HepG2 (cell line): ENCODE measurements at regions not wholly inside any gene's neighbourhood (a gene's known extent, or its start where the extent isn't known, plus 50 kb on each side); places are given as distances from the start of the nearest gene placed in this dataset.

Experiments used
- ATAC-seq: fragments of 200-7000 bp; cut with Tn5 transposase; 3 replicates; pipeline ENCODE4 v1.9.1; 2020; ENCODE audit warnings: mild to moderate bottlenecking, moderate library complexity
- BruUV-seq: library from RNA; stranded (reverse); fragments of 400-500 nt; replicated peaks from 2 replicates; lab custom pipeline; 2021; lab: Mats Ljungman, UMichigan
- CTCF ChIA-PET: fragments of 300-600 bp; formaldehyde crosslinking; extraction: SDS; loops from one replicate; lab custom pipeline; 2021; ENCODE audit warnings: low total read pairs, inconsistent platforms, low intra/inter-chr PET ratio; lab: Yijun Ruan, JAX
- POLR2A ChIA-PET: fragments of 350-600 bp; sonication (Branson Sonifier 250); formaldehyde crosslinking; loops from one replicate; lab custom pipeline; 2020; ENCODE audit warnings: antibody characterized with exemption, inconsistent platforms; lab: Yijun Ruan, JAX
- DNase-seq: peaks from one replicate; pipeline ENCODE4 v3.0.0-alpha.2; 2015; ENCODE audit warnings: low spot score
- FAIRE-seq: peaks from 3 replicates; lab custom pipeline; 2011; peaks lifted over from hg19 to GRCh38; lab: Jason Lieb, UNC
- H2AFZ ChIP-seq: one replicate; pipeline ENCODE4 v1.6.1; 2011; ENCODE audit warnings: low read length, inconsistent platforms
- H3K27ac ChIP-seq: fragments of 300-600 bp; 3 replicates; pipeline ENCODE4 v1.8.0; 2011; ENCODE audit warnings: mixed run types, mild to moderate bottlenecking, mixed read lengths, low read length, inconsistent platforms; ENCODE audit not compliant: insufficient read depth; ENCODE audit errors: extremely low read length
- H3K27me3 ChIP-seq, 2 experiments: fragments of 200-600 bp in 1 of 2; 2 replicates in 1 of 2; 3 replicates in 1 of 2; pipeline versions ENCODE4 v1.6.0 to v1.8.0; 2011; ENCODE audit warnings: low read length in 2 of 2, mild to moderate bottlenecking in 2 of 2, moderate library complexity in 2 of 2, inconsistent platforms in 1 of 2; ENCODE audit not compliant: insufficient read depth in 2 of 2, control insufficient read depth in 1 of 2
- H3K36me3 ChIP-seq, 2 experiments: fragments of 200-600 bp in 1 of 2; replicated peaks in 1 of 2; 2 replicates in 1 of 2; 3 replicates in 1 of 2; pipeline versions ENCODE4 v1.5.1 to v1.8.0; 2011; ENCODE audit warnings: low read length in 2 of 2, inconsistent platforms in 1 of 2; ENCODE audit not compliant: insufficient read depth in 2 of 2, control insufficient read depth in 1 of 2
- H3K4me1 ChIP-seq: 2 replicates; pipeline ENCODE4 v1.5.1; 2012; ENCODE audit warnings: low read length, inconsistent platforms; ENCODE audit not compliant: insufficient read depth
- H3K4me2 ChIP-seq: 2 replicates; pipeline ENCODE4 v1.6.0; 2011; ENCODE audit warnings: low read depth, low read length, inconsistent platforms
- H3K4me3 ChIP-seq, 3 experiments: fragments of 200-600 bp in 1 of 3; sonication (generic), shearing (Covaris generic) in 1 of 3; replicated peaks in 1 of 3; 2 replicates each; pipeline ENCODE4 v1.5.1; 2011 to 2016; ENCODE audit warnings: low read length in 3 of 3, inconsistent platforms in 2 of 3, low read depth in 2 of 3, mild to moderate bottlenecking in 2 of 3, control low read depth in 1 of 3, mixed read lengths in 1 of 3; ENCODE audit not compliant: insufficient read depth in 1 of 3
- H3K79me2 ChIP-seq: one replicate; pipeline ENCODE4 v1.6.1; 2011; ENCODE audit warnings: low read length, inconsistent platforms; ENCODE audit not compliant: insufficient read depth
- H3K9ac ChIP-seq: 2 replicates; pipeline ENCODE4 v1.6.0; 2011; ENCODE audit warnings: mild to moderate bottlenecking, low read depth, low read length, inconsistent platforms; ENCODE audit not compliant: insufficient read depth
- H3K9me3 ChIP-seq: 2 replicates; pipeline ENCODE4 v1.5.1; 2012; ENCODE audit warnings: mild to moderate bottlenecking, low read length
- H4K20me1 ChIP-seq: 2 replicates; pipeline ENCODE4 v1.6.0; 2011; ENCODE audit warnings: inconsistent platforms, mild to moderate bottlenecking, low read length, moderate library complexity; ENCODE audit not compliant: insufficient read depth
- FOXP4 ChIP-seq: sonication (generic); formaldehyde crosslinking; IDR thresholded peaks from 2 replicates; pipeline ENCODE4 v1.4.0; 2020; ENCODE audit warnings: missing genetic modification reagents
- LRRFIP1 ChIP-seq: sonication (generic); formaldehyde crosslinking; conservative IDR thresholded peaks from 2 replicates; pipeline ENCODE4 v1.4.0; 2020; ENCODE audit warnings: missing genetic modification reagents
- ZNF30 ChIP-seq: sonication (generic); formaldehyde crosslinking; IDR thresholded peaks from 2 replicates; pipeline ENCODE4 v1.5.0; 2020; ENCODE audit warnings: mild to moderate bottlenecking, missing genetic modification reagents
- ZNF367 ChIP-seq: sonication (generic); formaldehyde crosslinking; IDR thresholded peaks from 2 replicates; pipeline ENCODE4 v1.4.0; 2020; ENCODE audit warnings: missing genetic modification reagents, borderline replicate concordance
- ZNF432 ChIP-seq: sonication (generic); formaldehyde crosslinking; IDR thresholded peaks from 2 replicates; pipeline ENCODE4 v1.5.0; 2020; ENCODE audit warnings: missing genetic modification reagents, mild to moderate bottlenecking, borderline replicate concordance
- WGBS: methylation state at CpG from one replicate; pipeline ENCODE4 v1.1.6; 2017; ENCODE audit warnings: low lambda C conversion rate; 5-methylcytosine and 5-hydroxymethylcytosine counted together
- in situ Hi-C: cut with HindIII; loops from 2 replicates; pipeline ENCODE4 v1.10.0; 2017; ENCODE audit warnings: low pct_unique_long_range_greater_than_20kb; ENCODE audit not compliant: extremely low pct_ligation_motif_present
- intact Hi-C: fragments of 100-400 bp; cut with micrococcal nuclease; formaldehyde crosslinking; loops from one replicate; pipeline ENCODE4 v1.10.0; 2022; ENCODE audit not compliant: unreplicated experiment

GRCh38 chr12:113712481-113712880 is 240.8 kb upstream of the LHX5 start:
- in situ Hi-C loops (no loop called here), intact Hi-C loops (no loop called here)
- Histone ChIP-seq H4K20me1 (no peaks in the 10 kb centered on the region), H3K36me3 (no peaks in the 10 kb centered on the region), H3K4me1 (no peaks in the 10 kb centered on the region), H3K9me3 (no peaks in the 10 kb centered on the region), H3K4me3 (no peak overlapping the region), H3K4me2 (no peak overlapping the region), H2AFZ (no peak overlapping the region), H3K27ac (no peak overlapping the region), H3K27me3 (peaks cover 0 to 14% of the 10 kb centered on the region in 2 experiments; a peak in 3 of 5 replicates), H3K9ac (no peak overlapping the region), H3K79me2 (no peaks in the 10 kb centered on the region)
- ATAC-seq (no peak), DNase-seq (no peak), FAIRE-seq (no peak)
- CTCF ChIA-PET: no interaction called here
- no peak for TF ChIP-seq LRRFIP1 (CRISPR knock-in tag)
- TF ChIP-seq FOXP4: no peak
- TF ChIP-seq ZNF432: no peak
- no peak for TF ChIP-seq ZNF30
- TF ChIP-seq ZNF367 (CRISPR knock-in tag): no peak
- BruUV-seq: no TSS peak
- POLR2A ChIA-PET: no interaction called here
- whole genome bisulfite sequencing: 22% methylated on average over 5 of the region's 5 CpGs
